ENCODE measurements at regions not wholly inside any gene's neighbourhood (a gene's known extent, or its start where the extent isn't known, plus 50 kb on each side); places are given as distances from the start of the nearest gene placed in this dataset.
"Not testable (repeated sequence)": the region's sequence is repeated elsewhere in the genome, so short reads cannot be mapped to it uniquely, and the experiment has no call there.

DNA sequence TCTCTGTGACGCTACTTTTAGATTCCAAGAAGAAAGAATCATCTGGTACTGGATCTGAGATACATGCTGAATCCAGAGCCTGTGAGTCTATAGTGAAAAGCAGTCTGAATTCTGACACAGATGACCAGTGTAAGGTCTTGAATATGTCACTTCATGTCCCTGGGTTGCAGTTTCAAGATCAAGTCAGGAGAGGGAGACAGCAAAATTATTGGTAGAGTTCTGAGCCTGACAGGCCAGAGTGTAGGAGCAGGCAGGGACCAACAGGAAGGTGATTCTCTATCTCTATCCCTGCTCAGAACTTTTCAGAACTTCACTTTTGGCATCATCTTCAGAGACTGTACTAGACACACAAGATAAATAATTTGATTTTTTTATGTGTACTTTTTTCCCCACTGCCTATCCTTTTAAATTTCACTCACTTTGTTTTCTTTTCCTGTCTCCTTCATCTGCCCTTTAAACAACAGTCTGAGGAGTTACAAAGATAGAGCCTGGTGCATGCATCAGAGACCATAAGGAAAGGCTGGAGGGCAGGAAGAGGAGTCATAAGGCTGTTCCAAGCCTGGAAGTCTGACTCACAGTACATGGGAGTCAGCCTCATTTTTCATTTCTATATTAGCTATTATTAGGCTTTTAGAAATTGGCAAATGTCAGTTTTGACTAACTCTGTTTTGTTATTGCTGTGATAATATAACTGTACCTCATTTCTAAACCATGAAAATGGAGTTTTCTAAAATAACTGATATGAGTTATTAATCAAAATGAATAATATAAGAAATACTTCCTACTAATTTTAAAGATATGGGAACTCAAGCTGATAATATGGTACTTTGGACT lies 120.2 kb upstream of the TMEM229A start:
- peak; percentile 70 for DNase-seq (ENCODE audit: low spot score)

DNA sequence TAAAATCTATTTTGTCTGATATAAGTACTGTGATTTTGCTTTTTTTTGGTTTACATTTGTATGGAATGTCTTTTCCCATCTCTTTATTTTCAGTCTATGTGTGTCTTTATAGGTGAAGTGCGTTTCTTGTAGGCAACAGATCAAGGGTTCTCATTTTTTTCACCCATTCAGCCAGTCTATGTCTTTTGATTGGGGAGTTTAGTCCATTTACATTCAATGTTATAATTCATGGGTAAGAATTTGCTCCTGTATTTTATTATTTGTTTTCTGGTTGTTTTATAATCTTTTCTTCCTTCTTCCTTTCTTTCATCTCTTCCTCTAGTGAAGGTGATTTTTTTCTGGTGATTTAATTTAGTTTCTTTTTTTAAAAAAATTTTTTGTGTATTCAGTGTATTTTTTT lies 104.8 kb upstream of the TMEM229A start:
- no peak for DNase-seq (ENCODE audit: low spot score)

DNA sequence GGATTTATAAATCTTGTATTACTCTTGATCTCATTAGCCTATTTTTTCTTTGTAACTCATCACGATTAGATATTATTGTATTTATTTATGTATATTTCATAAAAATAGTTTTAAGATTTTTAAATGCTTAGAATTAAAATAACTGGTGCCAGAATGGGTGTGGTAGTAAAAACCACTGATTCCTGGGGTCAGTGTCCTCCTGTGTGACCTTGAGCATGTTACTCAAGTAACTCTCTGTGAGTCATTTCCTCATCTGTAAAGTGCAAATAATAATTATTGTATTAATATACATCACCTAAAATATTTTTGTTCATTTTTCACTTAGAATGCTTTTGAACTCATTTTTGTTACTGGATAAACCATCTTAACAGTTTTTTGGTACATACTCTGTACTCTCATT lies 91.3 kb upstream of the TMEM229A start:
- no peak for DNase-seq (ENCODE audit: low spot score)

DNA sequence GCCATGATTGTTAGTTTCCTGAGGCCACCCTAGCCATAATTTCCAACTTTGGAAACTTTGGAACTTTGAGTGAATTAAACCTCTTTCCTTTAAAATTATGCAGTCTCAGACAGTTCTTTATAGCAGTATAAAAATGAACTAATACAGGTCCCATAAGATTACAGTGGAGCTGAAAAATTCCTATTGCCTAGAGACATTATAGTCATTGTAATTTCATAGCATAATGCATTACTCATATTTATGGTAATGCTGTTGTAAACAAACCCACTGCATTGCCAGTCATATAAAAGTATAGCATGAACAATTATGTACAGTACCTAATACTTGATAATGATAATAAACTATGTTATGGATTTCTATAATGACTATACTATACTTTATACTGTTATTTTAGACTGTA lies 88.0 kb upstream of the TMEM229A start:
- DNase-seq (ENCODE audit: low spot score), result no peak

DNA sequence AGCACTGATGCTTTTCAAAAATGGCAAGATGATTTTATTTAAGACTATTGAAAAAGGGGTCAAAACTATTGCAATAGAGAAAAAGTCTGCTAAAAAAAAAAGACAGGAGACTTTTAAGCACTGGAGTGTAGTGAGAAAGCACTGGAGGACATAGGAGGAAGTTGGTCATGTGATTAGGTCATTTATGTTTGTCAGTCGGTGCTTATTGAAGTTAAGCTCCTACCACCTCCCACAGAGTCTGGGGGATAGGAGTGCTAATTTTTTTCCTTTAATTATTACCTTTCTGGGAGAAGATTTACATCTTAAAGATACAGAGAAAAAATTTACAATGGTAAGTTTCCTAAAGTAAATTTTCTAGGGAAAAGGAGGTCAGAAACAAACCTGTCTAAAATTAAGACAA lies 80.2 kb upstream of the TMEM229A start:
- DNase-seq (ENCODE audit: low spot score), result peak; percentile 10

DNA sequence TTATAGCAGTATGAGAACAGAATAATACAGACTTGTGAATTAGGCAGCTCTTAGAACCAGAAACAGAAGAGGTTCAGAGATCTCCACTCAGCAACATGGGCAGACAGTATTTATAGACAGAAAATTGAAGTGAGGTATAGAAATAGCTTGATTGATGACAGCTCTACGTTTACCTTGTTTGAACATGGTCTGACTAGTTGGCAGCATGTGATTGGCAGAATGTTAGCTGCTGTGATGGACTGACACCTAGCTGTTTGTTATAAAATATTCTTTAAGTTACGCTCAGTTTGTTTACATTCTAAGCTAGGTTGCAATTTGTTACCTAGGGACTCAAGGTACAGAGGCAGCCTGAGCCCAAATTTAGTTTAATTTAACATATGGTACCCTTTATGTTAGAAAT lies 73.7 kb upstream of the TMEM229A start:
- DNase-seq (ENCODE audit: low spot score), result no peak

DNA sequence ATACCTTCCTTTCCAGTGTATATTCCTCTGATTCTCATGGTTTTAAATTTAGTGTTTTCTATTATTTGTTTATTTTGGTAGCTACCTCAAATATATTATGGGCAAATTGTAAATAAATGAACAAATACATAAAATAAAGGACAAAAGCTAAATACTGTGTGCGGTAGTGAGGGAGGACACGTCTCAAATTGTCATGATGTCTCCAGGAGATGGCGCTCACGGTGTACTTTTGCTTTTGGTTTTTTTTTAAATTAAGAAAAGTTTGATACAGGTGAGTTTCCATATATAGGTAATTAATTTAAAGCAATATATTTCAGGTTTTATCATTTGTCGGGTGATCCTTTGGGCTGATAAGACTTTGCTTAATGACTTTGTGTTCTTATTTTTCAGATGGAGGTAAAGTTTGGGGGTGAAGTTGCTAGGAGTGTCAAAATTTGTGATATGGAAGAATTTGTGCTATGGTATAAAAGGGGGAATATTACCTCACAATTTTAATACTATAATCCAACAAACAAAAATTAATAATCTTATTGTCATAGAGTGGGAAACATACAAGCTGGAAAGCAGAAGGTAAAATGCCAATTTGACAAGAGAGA lies 68.4 kb upstream of the TMEM229A start:
- peak; percentile 33 for DNase-seq (ENCODE audit: low spot score)

DNA sequence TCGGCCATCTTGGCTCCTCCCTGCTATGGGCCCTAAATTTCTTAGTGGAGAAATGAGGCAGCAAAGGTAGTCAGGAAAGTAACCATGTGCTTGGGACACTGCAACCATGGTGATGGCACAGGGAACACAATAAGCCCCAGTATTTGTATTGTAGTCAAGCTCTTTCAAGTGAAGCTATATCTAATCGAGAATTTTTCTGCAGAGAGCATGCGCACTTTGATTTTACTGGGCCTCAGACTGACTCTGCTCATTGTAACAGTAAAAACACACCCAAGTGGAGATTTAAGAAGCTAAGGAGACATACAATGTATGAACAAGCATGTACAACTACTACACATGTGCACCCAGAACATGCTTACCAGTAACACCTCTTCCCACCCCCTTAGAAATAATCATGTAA lies 67.3 kb upstream of the TMEM229A start:
- no peak for DNase-seq (ENCODE audit: low spot score)

DNA sequence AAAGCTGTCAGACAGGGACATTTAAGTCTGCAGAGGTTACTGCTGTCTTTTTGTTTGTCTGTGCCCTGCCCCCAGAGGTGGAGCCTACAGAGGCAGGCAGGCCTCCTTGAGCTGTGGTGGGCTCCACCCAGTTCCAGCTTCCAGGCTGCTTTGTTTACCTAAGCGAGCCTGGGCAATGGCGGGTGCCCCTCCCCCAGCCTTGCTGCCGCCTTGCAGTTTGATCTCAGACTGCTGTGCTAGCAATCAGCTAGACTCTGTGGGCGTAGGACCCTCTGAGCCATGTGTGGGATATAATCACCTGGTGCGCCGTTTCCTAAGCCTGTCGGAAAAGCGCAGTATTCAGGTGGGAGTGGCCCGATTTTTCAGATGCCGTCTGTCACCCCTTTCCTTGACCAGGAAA lies 66.7 kb upstream of the TMEM229A start:
- DNase-seq (ENCODE audit: low spot score), result not testable (repeated sequence)

DNA sequence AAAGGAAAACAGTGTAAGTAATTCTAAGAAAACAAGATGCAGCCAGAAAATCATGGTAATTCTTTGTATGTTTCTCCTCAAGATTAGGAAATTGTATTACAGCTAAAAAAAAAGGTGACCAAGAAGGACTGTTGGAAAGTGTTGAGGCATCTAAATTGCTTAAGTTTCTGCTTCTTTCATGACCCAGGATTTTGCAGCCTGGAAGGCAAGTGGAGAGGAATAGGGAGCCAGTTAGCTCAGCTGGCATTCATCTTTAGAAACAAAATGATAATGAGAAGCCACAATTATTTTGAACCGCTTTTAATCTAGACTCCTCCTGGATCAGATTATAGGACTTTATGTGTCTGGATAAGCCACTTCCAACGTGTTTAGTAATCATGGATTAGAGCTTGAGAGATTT lies 56.8 kb upstream of the TMEM229A start:
- DNase-seq (ENCODE audit: low spot score), result no peak

DNA sequence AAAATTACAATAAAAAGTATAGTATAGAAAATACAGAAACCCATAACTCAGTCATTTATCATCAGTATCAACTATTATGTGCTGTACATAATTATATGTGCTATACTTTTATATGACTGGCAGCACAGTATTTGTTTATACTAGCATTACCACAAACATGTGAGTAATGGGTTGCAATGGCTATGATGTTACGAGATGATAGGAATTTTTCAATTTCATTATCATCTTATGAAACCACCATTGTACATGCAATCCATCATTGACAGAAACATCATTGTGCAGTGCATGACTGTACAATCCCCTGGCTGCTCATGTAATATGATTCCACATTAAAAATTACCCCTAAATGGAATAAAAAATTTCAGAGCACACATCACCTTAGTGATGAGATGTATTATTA lies 55.7 kb upstream of the TMEM229A start:
- no peak for DNase-seq (ENCODE audit: low spot score)

DNA sequence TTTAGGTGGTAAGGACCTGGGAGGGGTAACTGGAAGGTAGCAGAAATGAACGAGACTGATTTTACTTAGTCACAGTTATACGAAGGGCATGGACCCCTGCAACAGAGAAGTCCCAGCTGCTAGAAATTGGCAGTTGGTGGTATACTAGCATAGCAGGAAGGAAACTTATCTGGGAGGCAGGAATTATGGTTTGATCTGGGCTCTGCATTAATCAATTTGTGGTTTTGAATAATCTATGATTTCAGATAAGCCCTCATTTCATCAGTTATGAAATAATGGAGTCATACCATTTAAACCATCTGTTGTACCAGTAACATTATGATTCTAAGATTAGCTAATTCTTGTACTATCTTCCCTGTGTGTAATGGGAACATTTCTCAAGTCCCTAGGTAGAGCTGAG lies 54.0 kb upstream of the TMEM229A start:
- DNase-seq (ENCODE audit: low spot score), result no peak

DNA sequence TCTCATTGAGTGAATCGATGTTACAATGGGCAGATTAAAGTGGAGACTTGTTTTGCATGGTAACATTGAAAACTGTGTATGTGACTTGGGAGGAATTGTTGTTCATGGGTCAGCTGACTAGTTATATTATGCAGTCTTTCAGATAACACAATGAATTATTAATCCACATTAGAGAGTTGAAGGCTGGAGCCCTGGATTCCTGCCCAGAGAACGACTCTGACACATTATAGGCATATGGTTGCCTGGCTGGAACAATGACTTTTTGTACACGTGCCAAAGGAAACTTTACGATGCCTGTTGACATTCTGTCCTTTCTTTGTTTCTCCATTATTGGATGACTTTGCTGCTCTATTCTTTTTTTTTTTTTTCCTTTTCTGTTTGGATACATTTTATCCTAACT lies 52.3 kb upstream of the TMEM229A start:
- DNase-seq (ENCODE audit: low spot score), result peak; percentile 62

DNA sequence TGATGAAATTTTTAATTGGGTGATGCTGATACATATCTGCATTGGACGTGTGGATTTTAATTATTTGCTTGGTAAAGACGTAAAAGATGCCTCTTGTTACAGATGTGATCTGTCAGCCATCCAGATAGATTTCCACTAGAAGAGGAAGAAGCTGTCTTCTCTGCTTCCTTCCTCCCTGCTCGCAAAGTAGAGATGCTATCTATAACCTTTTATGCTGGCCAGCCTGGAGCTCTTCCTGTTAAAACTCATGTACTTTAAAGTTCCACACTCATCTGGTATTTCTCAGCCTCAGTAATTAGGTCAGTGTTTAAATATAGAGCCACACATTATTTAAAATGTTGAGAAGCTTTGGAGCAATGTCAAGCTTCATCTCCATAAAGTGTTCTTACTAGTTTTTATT lies 51.2 kb upstream of the TMEM229A start:
- DNase-seq (ENCODE audit: low spot score), result no peak

Data from kidney tubule cell (primary cell).